Neutrophil (primary cell): ENCODE measurements at regions not wholly inside any gene's neighbourhood (a gene's known extent, or its start where the extent isn't known, plus 50 kb on each side); places are given as distances from the start of the nearest gene placed in this dataset.

ENCODE experiments used
- H3K27ac ChIP-seq: fragments of 200-600 bp; sonication (generic); 2 replicates; pipeline ENCODE4 v1.5.1; 2016; ENCODE audit warnings: mild to moderate bottlenecking, moderate library complexity
- H3K27me3 ChIP-seq: fragments of 200-600 bp; sonication (generic); 2 replicates; pipeline ENCODE4 v1.6.0; 2016; ENCODE audit warnings: mild to moderate bottlenecking
- H3K36me3 ChIP-seq: fragments of 200-600 bp; sonication (generic); 2 replicates; pipeline ENCODE4 v1.5.1; 2017
- H3K4me1 ChIP-seq, 2 experiments: fragments of 200-600 bp in 1 of 2; sonication (generic) in 1 of 2; 1 replicate in 1 of 2; 2 replicates in 1 of 2; pipeline versions ENCODE4 v1.5.1 to v1.6.1; 2013 to 2016; ENCODE audit warnings: low read depth in 1 of 2, low read length in 1 of 2, mild to moderate bottlenecking in 1 of 2, moderate library complexity in 1 of 2; ENCODE audit not compliant: control insufficient read depth in 1 of 2, insufficient read depth in 1 of 2
- H3K4me3 ChIP-seq, 2 experiments: fragments of 200-600 bp in 1 of 2; sonication (generic) in 1 of 2; 1 replicate in 1 of 2; 2 replicates in 1 of 2; pipeline ENCODE4 v1.5.1; 2013 to 2016; ENCODE audit warnings: low read depth in 1 of 2, low read length in 1 of 2, mild to moderate bottlenecking in 1 of 2, moderate library complexity in 1 of 2
- H3K9me3 ChIP-seq: fragments of 200-600 bp; sonication (generic); 2 replicates; pipeline ENCODE4 v1.5.1; 2016
- TF ChIP-seq, protein P1 (sequence below): fragments of 200-600 bp; sonication (generic); IDR thresholded peaks from 2 replicates; pipeline ENCODE4 v1.5.1; 2016; ENCODE audit warnings: antibody characterized with exemption

GRCh38 chr7:130908345-130909160 lies 174.5 kb upstream of the KLF14 start:
- Histone ChIP-seq H3K9me3 (no peaks in the 10 kb centered on the region), H3K27ac (no peak overlapping the region), H3K27me3 (no peaks in the 10 kb centered on the region), H3K36me3 (peaks cover 30% of the 10 kb centered on the region), H3K4me3 (no peak overlapping the region), H3K4me1 (peaks cover 21 to 28% of the 10 kb centered on the region in 2 experiments)
- TF ChIP-seq, protein P1, sequence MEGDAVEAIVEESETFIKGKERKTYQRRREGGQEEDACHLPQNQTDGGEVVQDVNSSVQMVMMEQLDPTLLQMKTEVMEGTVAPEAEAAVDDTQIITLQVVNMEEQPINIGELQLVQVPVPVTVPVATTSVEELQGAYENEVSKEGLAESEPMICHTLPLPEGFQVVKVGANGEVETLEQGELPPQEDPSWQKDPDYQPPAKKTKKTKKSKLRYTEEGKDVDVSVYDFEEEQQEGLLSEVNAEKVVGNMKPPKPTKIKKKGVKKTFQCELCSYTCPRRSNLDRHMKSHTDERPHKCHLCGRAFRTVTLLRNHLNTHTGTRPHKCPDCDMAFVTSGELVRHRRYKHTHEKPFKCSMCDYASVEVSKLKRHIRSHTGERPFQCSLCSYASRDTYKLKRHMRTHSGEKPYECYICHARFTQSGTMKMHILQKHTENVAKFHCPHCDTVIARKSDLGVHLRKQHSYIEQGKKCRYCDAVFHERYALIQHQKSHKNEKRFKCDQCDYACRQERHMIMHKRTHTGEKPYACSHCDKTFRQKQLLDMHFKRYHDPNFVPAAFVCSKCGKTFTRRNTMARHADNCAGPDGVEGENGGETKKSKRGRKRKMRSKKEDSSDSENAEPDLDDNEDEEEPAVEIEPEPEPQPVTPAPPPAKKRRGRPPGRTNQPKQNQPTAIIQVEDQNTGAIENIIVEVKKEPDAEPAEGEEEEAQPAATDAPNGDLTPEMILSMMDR, result no peak

- TF ChIP-seq, protein P1, result no peak
- Histone ChIP-seq H3K27ac (no peak overlapping the region), H3K4me1 (peaks cover 28 to 36% of the 10 kb centered on the region in 2 experiments), H3K9me3 (no peaks in the 10 kb centered on the region), H3K27me3 (no peaks in the 10 kb centered on the region), H3K4me3 (no peak overlapping the region), H3K36me3 (peaks cover 25% of the 10 kb centered on the region)
These were observed 175.3 kb upstream of the KLF14 start for GRCh38 chr7:130909161-130909836.

DNA sequence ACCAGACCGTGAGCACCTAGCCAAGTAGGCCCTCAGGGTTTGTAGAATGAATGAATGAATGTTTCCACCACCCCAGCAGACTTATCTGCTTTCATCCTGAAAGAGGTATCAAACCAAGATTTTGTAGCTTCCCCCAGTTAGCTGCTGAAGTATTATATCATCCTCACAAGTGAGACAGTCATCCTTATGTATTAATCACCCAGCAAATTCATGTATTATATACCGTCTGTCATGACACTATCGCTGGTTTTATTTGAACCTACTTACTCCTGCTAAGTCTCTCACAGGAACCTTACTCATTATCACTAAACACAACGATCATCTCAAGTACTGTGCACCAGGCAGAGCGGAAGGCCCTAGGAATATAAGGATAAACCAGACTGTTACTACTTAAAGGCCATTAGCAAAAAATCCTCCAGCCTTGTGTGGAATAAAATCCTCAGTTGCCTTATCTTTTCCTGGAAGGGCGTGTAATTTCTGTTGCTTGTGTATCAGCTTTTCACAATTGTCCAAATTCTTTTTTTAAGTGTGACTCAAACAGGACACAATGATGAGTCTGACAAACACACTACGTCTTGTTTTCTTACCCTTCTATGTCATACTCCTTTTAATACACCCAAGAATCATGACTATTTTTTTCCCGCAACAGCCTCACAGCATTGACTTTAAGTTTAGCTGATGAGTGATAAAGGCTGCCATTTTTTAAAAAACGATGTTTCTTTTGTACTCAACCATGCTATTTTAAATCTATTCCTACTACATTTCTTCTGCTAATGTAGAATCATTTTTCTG lies 176.1 kb upstream of the KLF14 start:
- Histone ChIP-seq H3K27ac (no peak overlapping the region), H3K9me3 (no peaks in the 10 kb centered on the region), H3K36me3 (peaks cover 19% of the 10 kb centered on the region), H3K4me3 (no peak overlapping the region), H3K4me1 (peaks cover 35 to 43% of the 10 kb centered on the region in 2 experiments), H3K27me3 (no peaks in the 10 kb centered on the region)
- TF ChIP-seq, protein P1, result no peak

DNA sequence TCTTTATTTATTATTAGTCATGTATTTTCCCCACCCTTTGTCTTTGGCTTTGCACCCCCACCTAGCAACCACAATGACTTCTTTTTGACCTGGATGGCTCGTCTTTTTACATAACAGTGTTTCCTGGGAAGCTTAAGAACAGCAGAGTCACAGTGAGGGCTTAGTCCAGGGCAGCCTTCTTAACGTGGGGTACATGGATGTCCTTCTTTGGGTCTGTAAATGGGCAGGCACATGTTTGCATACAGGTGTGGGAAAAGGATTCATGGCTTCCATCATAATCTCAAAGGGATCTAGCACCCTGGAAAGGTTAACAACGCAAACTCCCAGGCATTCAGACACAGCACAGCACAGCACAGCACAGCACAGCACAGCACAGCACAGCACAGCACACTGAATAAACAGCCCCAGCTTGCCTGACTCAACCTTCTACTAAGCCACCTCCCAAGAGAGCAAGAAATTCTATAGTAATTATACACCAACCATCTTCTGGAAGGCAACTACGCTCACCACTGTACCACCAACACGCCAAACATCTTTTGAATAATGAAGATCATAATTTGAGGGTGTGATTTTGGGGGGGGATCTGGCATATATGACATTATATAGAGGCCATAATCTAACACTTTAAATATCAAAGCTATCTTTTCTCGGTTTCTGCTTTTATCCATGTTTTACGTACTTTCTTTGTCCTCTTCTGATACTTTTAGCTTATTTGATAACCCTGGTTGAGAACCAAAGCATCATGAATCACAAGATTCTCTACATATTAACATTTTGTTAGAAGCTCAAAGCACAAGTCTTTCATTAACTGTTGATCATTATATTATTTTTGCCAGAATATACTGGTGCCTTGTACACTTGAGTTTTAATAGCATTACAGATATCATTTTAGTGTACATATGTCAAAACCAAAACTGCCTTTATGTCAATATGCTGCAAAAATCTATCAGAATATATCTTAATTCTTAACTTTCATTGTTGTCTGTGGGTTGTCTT lies 177.2 kb upstream of the KLF14 start:
- Histone ChIP-seq H3K4me1 (peaks cover 47 to 55% of the 10 kb centered on the region in 2 experiments), H3K27me3 (no peaks in the 10 kb centered on the region), H3K36me3 (peaks cover 10% of the 10 kb centered on the region), H3K27ac (no peak overlapping the region), H3K9me3 (no peaks in the 10 kb centered on the region), H3K4me3 (peak overlapping the region in 1 of 2 experiments; percentile 73)
- TF ChIP-seq, protein P1, result no peak
